ENCODE measurements at regions not wholly inside any gene's neighbourhood (a gene's known extent, or its start where the extent isn't known, plus 50 kb on each side); places are given as distances from the start of the nearest gene placed in this dataset.

GRCh38 chr15:61582092-61582491 is 353.0 kb upstream of the RORA start:
- Histone ChIP-seq H3K27me3 (ENCODE audit: insufficient read depth, low read length) (no peaks in the 10 kb centered on the region), H3K4me3 (ENCODE audit: low read depth, low read length) (no peak overlapping the region), H3K27ac (ENCODE audit: low read depth, low read length) (no peak overlapping the region), H2AFZ (ENCODE audit: insufficient read depth, low read length, poor library complexity) (no peak overlapping the region), H3K36me3 (ENCODE audit: control insufficient read depth in 1 of 2, insufficient read depth in 2 of 2, low read length in 2 of 2) (no peaks in the 10 kb centered on the region), H4K12ac (ENCODE audit: low read depth, low read length) (no peak overlapping the region), H4K8ac (ENCODE audit: low read depth, low read length) (no peak overlapping the region), H2BK120ac (ENCODE audit: insufficient read depth, low read length, poor library complexity) (no peak overlapping the region), H3K9ac (ENCODE audit: low read length) (no peak overlapping the region), H3K14ac (ENCODE audit: low read length) (no peak overlapping the region), H3K79me1 (ENCODE audit: low read length) (no peaks in the 10 kb centered on the region), H3K9me3 (ENCODE audit: insufficient read depth, low read depth, low read length) (no peaks in the 10 kb centered on the region), H2BK12ac (ENCODE audit: low read length) (no peak overlapping the region), H3K79me2 (ENCODE audit: control insufficient read depth, insufficient read depth, low read length, poor library complexity) (no peaks in the 10 kb centered on the region), H2BK5ac (ENCODE audit: low read depth, low read length, poor library complexity) (no peak overlapping the region), H3K4me1 (ENCODE audit: control insufficient read depth in 1 of 2, insufficient read depth in 2 of 2, low read length in 2 of 2) (no peaks in the 10 kb centered on the region), H2AK5ac (ENCODE audit: low read length) (no peak overlapping the region), H3K18ac (ENCODE audit: low read length) (no peak overlapping the region), H3K23ac (ENCODE audit: low read length) (no peak overlapping the region), H3K4ac (ENCODE audit: low read depth, low read length) (no peak overlapping the region), H4K91ac (ENCODE audit: low read depth, low read length) (no peak overlapping the region), H3K4me2 (ENCODE audit: low read length) (no peak overlapping the region)
- no peak for DNase-seq
- no CpG with 5 or more reads among the region's 1 CpG for WGBS (ENCODE audit: extremely low coverage, insufficient coverage, insufficient read length)

- no peak overlapping the region for H3K4me2 ChIP-seq (ENCODE audit: low read length)
- H3K27me3 ChIP-seq (ENCODE audit: insufficient read depth, low read length) = no peaks in the 10 kb centered on the region
- no peak overlapping the region for H3K14ac ChIP-seq (ENCODE audit: low read length)
- H2BK12ac ChIP-seq (ENCODE audit: low read length) = no peak overlapping the region
- H3K4ac ChIP-seq (ENCODE audit: low read depth, low read length) = no peak overlapping the region
- WGBS (ENCODE audit: extremely low coverage, insufficient coverage, insufficient read length) = no CpG with 5 or more reads among the region's 1 CpG
- no peaks in the 10 kb centered on the region for H3K36me3 ChIP-seq (ENCODE audit: control insufficient read depth in 1 of 2, insufficient read depth in 2 of 2, low read length in 2 of 2)
- no peaks in the 10 kb centered on the region for H3K79me1 ChIP-seq (ENCODE audit: low read length)
- H2AFZ ChIP-seq (ENCODE audit: insufficient read depth, low read length, poor library complexity) = no peak overlapping the region
- no peak overlapping the region for H3K27ac ChIP-seq (ENCODE audit: low read depth, low read length)
- no peak overlapping the region for H3K18ac ChIP-seq (ENCODE audit: low read length)
- no peak overlapping the region for H3K4me3 ChIP-seq (ENCODE audit: low read depth, low read length)
- no peaks in the 10 kb centered on the region for H3K79me2 ChIP-seq (ENCODE audit: control insufficient read depth, insufficient read depth, low read length, poor library complexity)
- DNase-seq = no peak
- H2AK5ac ChIP-seq (ENCODE audit: low read length) = no peak overlapping the region
- H2BK5ac ChIP-seq (ENCODE audit: low read depth, low read length, poor library complexity) = no peak overlapping the region
- no peak overlapping the region for H4K91ac ChIP-seq (ENCODE audit: low read depth, low read length)
- H4K8ac ChIP-seq (ENCODE audit: low read depth, low read length) = no peak overlapping the region
- H3K9me3 ChIP-seq (ENCODE audit: insufficient read depth, low read depth, low read length) = no peaks in the 10 kb centered on the region
- H3K9ac ChIP-seq (ENCODE audit: low read length) = no peak overlapping the region
- no peaks in the 10 kb centered on the region for H3K4me1 ChIP-seq (ENCODE audit: control insufficient read depth in 1 of 2, insufficient read depth in 2 of 2, low read length in 2 of 2)
- no peak overlapping the region for H3K23ac ChIP-seq (ENCODE audit: low read length)
- no peak overlapping the region for H4K12ac ChIP-seq (ENCODE audit: low read depth, low read length)
- no peak overlapping the region for H2BK120ac ChIP-seq (ENCODE audit: insufficient read depth, low read length, poor library complexity)
Observed at GRCh38 chr15:61575597-61575996, 346.5 kb upstream of the RORA start.

- Histone ChIP-seq H3K4me1 (ENCODE audit: control insufficient read depth in 1 of 2, insufficient read depth in 2 of 2, low read length in 2 of 2) (no peaks in the 10 kb centered on the region), H3K9ac (ENCODE audit: low read length) (no peak overlapping the region), H4K8ac (ENCODE audit: low read depth, low read length) (no peak overlapping the region), H3K79me2 (ENCODE audit: control insufficient read depth, insufficient read depth, low read length, poor library complexity) (no peaks in the 10 kb centered on the region), H3K4me3 (ENCODE audit: low read depth, low read length) (no peak overlapping the region), H3K23ac (ENCODE audit: low read length) (no peak overlapping the region), H2BK5ac (ENCODE audit: low read depth, low read length, poor library complexity) (no peak overlapping the region), H4K91ac (ENCODE audit: low read depth, low read length) (no peak overlapping the region), H3K14ac (ENCODE audit: low read length) (no peak overlapping the region), H3K9me3 (ENCODE audit: insufficient read depth, low read depth, low read length) (no peaks in the 10 kb centered on the region), H3K27ac (ENCODE audit: low read depth, low read length) (no peak overlapping the region), H4K12ac (ENCODE audit: low read depth, low read length) (no peak overlapping the region), H3K4ac (ENCODE audit: low read depth, low read length) (no peak overlapping the region), H2BK12ac (ENCODE audit: low read length) (no peak overlapping the region), H3K79me1 (ENCODE audit: low read length) (no peaks in the 10 kb centered on the region), H3K18ac (ENCODE audit: low read length) (no peak overlapping the region), H2BK120ac (ENCODE audit: insufficient read depth, low read length, poor library complexity) (no peak overlapping the region), H3K27me3 (ENCODE audit: insufficient read depth, low read length) (no peaks in the 10 kb centered on the region), H2AFZ (ENCODE audit: insufficient read depth, low read length, poor library complexity) (no peak overlapping the region), H2AK5ac (ENCODE audit: low read length) (no peak overlapping the region), H3K36me3 (ENCODE audit: control insufficient read depth in 1 of 2, insufficient read depth in 2 of 2, low read length in 2 of 2) (no peaks in the 10 kb centered on the region), H3K4me2 (ENCODE audit: low read length) (no peak overlapping the region)
- DNase-seq = no peak
- WGBS (ENCODE audit: extremely low coverage, insufficient coverage, insufficient read length) = no CpG with 5 or more reads among the region's 1 CpG
Observed at GRCh38 chr15:61571026-61571425, 341.9 kb upstream of the RORA start.

- Histone ChIP-seq H2BK120ac (ENCODE audit: insufficient read depth, low read length, poor library complexity) (no peak overlapping the region), H3K9me3 (ENCODE audit: insufficient read depth, low read depth, low read length) (no peaks in the 10 kb centered on the region), H2BK12ac (ENCODE audit: low read length) (no peak overlapping the region), H4K8ac (ENCODE audit: low read depth, low read length) (no peak overlapping the region), H3K14ac (ENCODE audit: low read length) (no peak overlapping the region), H3K27me3 (ENCODE audit: insufficient read depth, low read length) (no peaks in the 10 kb centered on the region), H3K27ac (ENCODE audit: low read depth, low read length) (no peak overlapping the region), H3K18ac (ENCODE audit: low read length) (no peak overlapping the region), H2AFZ (ENCODE audit: insufficient read depth, low read length, poor library complexity) (no peak overlapping the region), H3K4me1 (ENCODE audit: control insufficient read depth in 1 of 2, insufficient read depth in 2 of 2, low read length in 2 of 2) (peaks cover 0 to 2% of the 10 kb centered on the region in 2 experiments), H3K4ac (ENCODE audit: low read depth, low read length) (no peak overlapping the region), H2AK5ac (ENCODE audit: low read length) (no peak overlapping the region), H3K9ac (ENCODE audit: low read length) (no peak overlapping the region), H3K79me1 (ENCODE audit: low read length) (no peaks in the 10 kb centered on the region), H4K12ac (ENCODE audit: low read depth, low read length) (no peak overlapping the region), H2BK5ac (ENCODE audit: low read depth, low read length, poor library complexity) (no peak overlapping the region), H3K4me3 (ENCODE audit: low read depth, low read length) (no peak overlapping the region), H3K36me3 (ENCODE audit: control insufficient read depth in 1 of 2, insufficient read depth in 2 of 2, low read length in 2 of 2) (no peaks in the 10 kb centered on the region), H3K79me2 (ENCODE audit: control insufficient read depth, insufficient read depth, low read length, poor library complexity) (no peaks in the 10 kb centered on the region), H3K4me2 (ENCODE audit: low read length) (no peak overlapping the region), H4K91ac (ENCODE audit: low read depth, low read length) (no peak overlapping the region), H3K23ac (ENCODE audit: low read length) (no peak overlapping the region)
- no peak for DNase-seq
- WGBS (ENCODE audit: extremely low coverage, insufficient coverage, insufficient read length) = no CpG with 5 or more reads among the region's 3 CpGs
Observed at GRCh38 chr15:61564785-61565184, 335.7 kb upstream of the RORA start.

All from trophoblast cell (in vitro differentiated cells and primary cell).